BJ (cell line): ENCODE measurements at regions not wholly inside any gene's neighbourhood (a gene's known extent, or its start where the extent isn't known, plus 50 kb on each side); places are given as distances from the start of the nearest gene placed in this dataset.

Source experiments
- CTCF ChIA-PET: fragments of 350-600 bp; formaldehyde crosslinking; extraction: SDS; loops from one replicate; lab custom pipeline; 2021; ENCODE audit warnings: antibody characterized with exemption, inconsistent platforms; lab: Yijun Ruan, JAX
- POLR2A ChIA-PET: fragments of 300-600 bp; sonication (Branson Sonifier 250); formaldehyde crosslinking; extraction: SDS; loops from one replicate; lab custom pipeline; 2021; ENCODE audit warnings: antibody characterized with exemption; lab: Charles Lee
- DNase-seq: peaks from one replicate; pipeline ENCODE4 v3.0.0-alpha.2; 2011; ENCODE audit warnings: low read depth
- H3K27me3 ChIP-seq: 2 replicates; pipeline ENCODE4 v1.6.0; 2011; ENCODE audit warnings: low read length; ENCODE audit not compliant: control insufficient read depth, insufficient read depth
- H3K36me3 ChIP-seq: 2 replicates; pipeline ENCODE4 v1.5.1; 2011; ENCODE audit warnings: low read length; ENCODE audit not compliant: control insufficient read depth, insufficient read depth
- H3K4me3 ChIP-seq: 2 replicates; pipeline ENCODE4 v1.5.1; 2011; ENCODE audit warnings: low read depth, mild to moderate bottlenecking, control low read depth, low read length
- TF ChIP-seq, protein P1 (sequence below): IDR thresholded peaks from 2 replicates; pipeline ENCODE4 v1.5.1; 2011; ENCODE audit warnings: low read depth, mild to moderate bottlenecking, control low read depth, inconsistent platforms, low read length, moderate library complexity; ENCODE audit not compliant: insufficient read depth

DNA sequence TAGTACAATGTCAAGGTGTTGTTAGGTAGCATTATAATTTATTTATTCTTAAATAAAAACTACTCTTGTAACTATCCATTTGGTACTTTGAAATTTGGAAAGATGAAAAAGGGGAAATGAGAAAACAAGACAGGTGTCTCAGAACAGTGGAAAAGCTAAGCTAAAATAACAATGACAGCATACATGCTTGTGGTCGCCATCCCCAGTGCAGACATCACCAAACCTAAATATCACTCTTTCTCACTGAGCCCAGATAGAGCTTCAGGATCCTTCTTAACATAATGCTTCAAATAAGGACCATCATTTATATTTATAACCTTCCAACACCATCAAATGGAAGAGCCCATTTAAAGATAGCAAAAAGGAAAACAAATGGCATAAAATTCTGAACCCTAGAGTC, 434.4 kb upstream of the BRINP1 start:
- POLR2A ChIA-PET: no interaction called here
- TF ChIP-seq, protein P1, sequence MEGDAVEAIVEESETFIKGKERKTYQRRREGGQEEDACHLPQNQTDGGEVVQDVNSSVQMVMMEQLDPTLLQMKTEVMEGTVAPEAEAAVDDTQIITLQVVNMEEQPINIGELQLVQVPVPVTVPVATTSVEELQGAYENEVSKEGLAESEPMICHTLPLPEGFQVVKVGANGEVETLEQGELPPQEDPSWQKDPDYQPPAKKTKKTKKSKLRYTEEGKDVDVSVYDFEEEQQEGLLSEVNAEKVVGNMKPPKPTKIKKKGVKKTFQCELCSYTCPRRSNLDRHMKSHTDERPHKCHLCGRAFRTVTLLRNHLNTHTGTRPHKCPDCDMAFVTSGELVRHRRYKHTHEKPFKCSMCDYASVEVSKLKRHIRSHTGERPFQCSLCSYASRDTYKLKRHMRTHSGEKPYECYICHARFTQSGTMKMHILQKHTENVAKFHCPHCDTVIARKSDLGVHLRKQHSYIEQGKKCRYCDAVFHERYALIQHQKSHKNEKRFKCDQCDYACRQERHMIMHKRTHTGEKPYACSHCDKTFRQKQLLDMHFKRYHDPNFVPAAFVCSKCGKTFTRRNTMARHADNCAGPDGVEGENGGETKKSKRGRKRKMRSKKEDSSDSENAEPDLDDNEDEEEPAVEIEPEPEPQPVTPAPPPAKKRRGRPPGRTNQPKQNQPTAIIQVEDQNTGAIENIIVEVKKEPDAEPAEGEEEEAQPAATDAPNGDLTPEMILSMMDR: no peak
- no peak overlapping the region for H3K4me3 ChIP-seq
- H3K36me3 ChIP-seq: no peaks in the 10 kb centered on the region
- no peaks in the 10 kb centered on the region for H3K27me3 ChIP-seq
- CTCF ChIA-PET: no interaction called here
- no peak for DNase-seq

DNA sequence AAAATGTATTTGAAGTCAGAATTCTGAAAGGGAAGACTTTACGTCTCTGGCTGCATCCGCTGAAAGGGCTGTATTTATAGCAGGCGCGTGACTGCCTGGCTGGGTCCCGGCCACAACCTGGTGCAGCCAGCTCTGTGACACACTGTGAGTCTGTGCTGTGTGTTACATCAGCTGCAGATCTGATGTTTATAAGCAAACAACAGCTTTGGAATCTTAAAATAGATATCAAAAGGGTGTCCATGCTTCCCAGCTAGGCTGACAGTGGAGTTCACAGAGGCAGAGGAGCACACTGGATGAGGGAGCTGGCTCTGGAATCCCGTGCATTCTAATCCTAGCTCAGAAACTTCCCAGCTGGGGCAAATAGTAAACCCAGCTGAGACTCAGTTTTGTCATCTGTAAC, 433.4 kb upstream of the BRINP1 start:
- DNase-seq: peak; percentile 73
- no peaks in the 10 kb centered on the region for H3K27me3 ChIP-seq
- POLR2A ChIA-PET: no interaction called here
- no peak overlapping the region for H3K4me3 ChIP-seq
- TF ChIP-seq, protein P1: no peak
- CTCF ChIA-PET: interaction anchor here (0.8 to 1.0 kb wide), 2 partner anchors 9 to 13 kb away, joined by 3 read pairs; no protein-coding TSS in a partner anchor
- H3K36me3 ChIP-seq: no peaks in the 10 kb centered on the region

DNA sequence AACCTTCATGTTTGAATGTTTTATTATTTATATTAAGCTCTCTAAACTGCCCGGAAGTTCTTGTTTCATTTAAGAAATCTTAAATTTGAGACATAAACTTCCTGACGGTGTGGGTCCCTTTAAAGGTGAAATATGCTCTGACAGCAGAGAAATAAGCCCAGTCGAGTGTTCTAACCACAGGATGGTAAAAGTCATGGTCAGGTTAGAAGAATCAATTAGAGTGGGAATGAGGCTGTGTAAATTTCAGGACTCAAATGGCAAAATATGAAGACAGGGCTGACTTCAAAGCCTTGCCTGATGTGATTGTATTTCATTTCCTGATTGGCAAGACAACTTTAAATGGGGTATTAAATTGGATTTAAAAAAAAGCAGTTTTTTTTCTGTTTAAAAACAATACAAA, 432.9 kb upstream of the BRINP1 start:
- no peak for DNase-seq
- Histone ChIP-seq H3K4me3 (no peak overlapping the region), H3K27me3 (no peaks in the 10 kb centered on the region), H3K36me3 (no peaks in the 10 kb centered on the region)
- ChIA-PET POLR2A (no interaction called here), CTCF (interaction anchor here (1.0 kb wide), 1 partner anchor 10 kb away, joined by 3 read pairs; no protein-coding TSS in a partner anchor)
- TF ChIP-seq, protein P1: no peak

DNA sequence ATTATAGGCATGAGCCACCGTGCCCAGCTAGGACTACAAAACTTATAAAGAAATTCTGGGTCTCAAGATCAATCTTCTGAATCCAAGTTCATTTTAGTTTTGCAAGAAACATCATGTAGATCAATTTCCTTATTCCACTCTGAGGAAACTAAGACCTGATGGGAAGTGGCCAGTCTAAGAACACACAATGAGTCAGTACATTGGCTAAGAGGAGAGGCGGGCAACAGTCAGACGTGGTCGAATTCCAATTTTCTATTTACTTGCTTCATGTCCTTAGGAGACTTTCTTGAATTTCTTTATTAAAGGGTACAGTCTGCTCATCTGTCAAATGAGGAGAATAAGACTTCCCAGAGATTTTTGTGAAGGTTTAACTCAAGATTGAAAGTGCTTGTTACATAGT, 432.1 kb upstream of the BRINP1 start:
- ChIA-PET POLR2A (no interaction called here), CTCF (no interaction called here)
- peak; percentile 25 for DNase-seq
- TF ChIP-seq, protein P1: no peak
- no peak overlapping the region for H3K4me3 ChIP-seq
- H3K36me3 ChIP-seq: no peaks in the 10 kb centered on the region
- no peaks in the 10 kb centered on the region for H3K27me3 ChIP-seq

DNA sequence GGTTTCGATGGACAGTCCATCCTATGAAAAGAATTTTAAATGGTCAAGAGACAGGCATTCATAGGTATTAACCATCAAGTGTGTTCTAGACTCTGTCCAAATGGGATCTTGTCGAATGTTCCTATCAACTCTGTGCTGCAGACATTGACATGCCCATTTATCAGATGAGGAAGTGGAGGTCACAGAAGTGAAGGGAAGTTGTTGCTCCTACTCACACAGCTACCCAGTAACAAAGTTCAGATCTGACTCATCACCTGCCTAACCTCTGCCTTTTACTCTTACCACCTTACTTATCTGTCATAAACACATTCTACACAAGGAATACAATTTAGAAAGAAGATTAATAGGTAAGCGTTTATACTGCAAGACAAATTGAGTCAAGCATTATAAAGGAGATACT, 426.2 kb upstream of the BRINP1 start:
- POLR2A ChIA-PET: no interaction called here
- Histone ChIP-seq H3K27me3 (no peaks in the 10 kb centered on the region), H3K4me3 (no peak overlapping the region), H3K36me3 (no peaks in the 10 kb centered on the region)
- TF ChIP-seq, protein P1: no peak
- no peak for DNase-seq
- CTCF ChIA-PET: no interaction called here
